ENCODE measurements at regions not wholly inside any gene's neighbourhood (a gene's known extent, or its start where the extent isn't known, plus 50 kb on each side); places are given as distances from the start of the nearest gene placed in this dataset.
A peak's percentile ranks its signal among the peaks of the same experiment; 100 is the strongest.

DNA sequence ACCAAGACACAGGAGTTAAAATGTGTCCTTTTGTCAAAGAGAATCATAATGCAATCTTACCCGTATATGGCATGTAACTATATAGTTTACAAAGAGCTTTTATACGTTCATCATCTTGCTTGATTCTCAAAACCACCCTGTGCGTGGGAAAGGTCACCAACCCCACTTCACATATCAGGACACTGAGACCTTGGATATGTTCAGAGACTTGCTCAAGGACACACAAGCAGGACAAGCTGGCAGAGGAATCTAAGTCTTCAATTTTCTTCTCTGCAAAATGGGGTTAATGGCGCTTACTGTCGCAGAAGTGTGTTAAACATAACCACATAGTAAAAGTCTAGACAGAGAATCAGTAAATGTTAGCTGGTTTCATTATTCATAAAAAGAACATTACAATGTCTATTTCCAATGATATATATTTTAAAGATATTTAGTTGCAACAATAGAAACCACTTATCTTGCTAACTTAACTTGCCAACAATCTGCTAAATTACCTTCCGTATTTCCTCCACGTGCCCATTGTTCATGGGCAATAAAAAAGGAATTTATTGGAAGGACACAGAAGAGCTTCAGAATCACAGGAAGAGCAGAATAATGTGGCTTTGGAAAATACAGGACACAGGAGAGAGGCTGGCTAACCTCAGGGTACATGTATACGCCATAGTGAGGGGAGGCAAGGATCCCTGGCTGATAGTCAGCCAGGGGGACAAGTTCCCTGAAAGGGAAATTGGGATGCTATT lies 64.6 kb upstream of the TAPT1 start:
- in situ Hi-C loops (cut with HindIII; ENCODE audit: low sequenced_read_pairs): no loop called here
- no peak for DNase-seq (ENCODE audit: low spot score)

DNA sequence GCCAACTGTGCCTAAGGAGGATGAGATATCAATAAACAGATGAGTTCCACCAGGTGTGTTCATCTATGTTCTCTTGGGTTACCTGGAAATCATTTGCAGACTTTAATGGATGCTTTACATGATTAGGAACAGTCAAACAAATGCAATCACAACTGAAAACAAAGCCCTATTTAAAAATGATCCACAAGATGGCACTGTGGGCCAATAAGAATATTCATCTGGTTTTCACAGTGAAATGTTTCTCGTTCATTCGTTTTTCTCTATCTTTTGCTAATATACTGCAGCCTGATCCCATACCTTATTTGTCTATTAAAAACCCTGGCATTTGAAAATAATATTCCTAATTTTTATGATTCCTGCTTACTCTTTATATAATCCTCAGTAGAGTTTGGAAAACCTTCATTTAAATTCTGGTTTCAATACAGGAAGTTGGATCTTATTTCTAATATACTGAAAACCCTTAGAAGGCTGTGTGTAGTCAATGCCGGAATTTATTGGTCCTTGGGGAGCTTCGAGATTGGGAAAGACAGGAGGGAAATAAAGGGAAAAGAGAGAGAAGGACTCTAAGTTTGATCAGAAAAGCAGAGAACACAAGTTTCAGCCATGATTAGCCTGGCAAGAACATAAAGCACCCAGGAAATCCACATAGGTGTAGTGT lies 63.8 kb upstream of the TAPT1 start:
- DNase-seq (ENCODE audit: low spot score): peak; percentile 44
- in situ Hi-C loops (cut with HindIII; ENCODE audit: low sequenced_read_pairs): no loop called here

DNA sequence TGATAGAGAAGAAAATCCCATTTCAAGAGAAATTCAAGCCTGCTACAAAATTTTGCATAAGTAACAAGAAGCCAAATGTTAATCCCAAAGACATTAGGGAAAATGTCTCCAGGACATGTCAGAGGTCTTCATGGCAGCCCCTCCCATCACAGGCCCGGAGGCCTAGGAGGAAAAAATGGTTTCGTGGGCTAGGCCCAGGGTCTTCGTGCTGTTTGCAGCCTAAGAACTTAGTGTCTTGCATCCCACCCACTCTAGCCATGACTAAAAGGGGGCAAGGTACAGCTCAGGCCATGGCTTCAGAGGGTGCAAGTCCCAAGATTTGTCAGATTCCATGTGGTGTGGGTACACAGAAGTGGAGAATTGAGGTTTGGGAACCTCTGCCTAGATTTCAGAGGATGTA lies 57.8 kb upstream of the TAPT1 start:
- no peak for DNase-seq (ENCODE audit: low spot score)
- in situ Hi-C loops (cut with HindIII; ENCODE audit: low sequenced_read_pairs): no loop called here

DNA sequence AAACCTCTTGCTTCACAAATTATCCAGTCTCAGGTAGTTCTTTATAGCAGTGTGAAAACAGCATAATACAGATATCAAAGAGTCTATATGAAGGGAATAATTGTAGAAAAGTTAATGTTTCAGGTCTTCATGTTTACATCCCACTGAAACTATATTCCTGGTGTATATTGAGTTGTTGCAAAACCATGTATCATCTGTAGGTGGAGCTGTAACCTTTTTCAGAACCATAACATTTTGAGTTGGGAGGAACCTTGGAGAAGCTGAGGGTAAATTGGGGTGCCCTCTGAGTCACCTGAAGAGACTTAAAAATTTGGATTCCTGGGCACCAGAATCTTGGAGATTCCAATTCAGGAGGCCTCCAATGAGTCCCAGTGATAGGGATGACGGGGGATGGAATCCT lies 51.9 kb upstream of the TAPT1 start:
- in situ Hi-C loops (cut with HindIII; ENCODE audit: low sequenced_read_pairs): no loop called here
- DNase-seq (ENCODE audit: low spot score): no peak

Measured in G401 (cell line).